PC-9 (cell line): ENCODE measurements at regions not wholly inside any gene's neighbourhood (a gene's known extent, or its start where the extent isn't known, plus 50 kb on each side); places are given as distances from the start of the nearest gene placed in this dataset.
A peak's percentile ranks its signal among the peaks of the same experiment; 100 is the strongest.

ENCODE experiments used
- BruUV-seq: library from RNA; stranded (reverse); fragments of 400-500 nt; replicated peaks from 2 replicates; lab custom pipeline; 2021; lab: Mats Ljungman, UMichigan
- CTCF ChIA-PET: fragments of 300-600 bp; sonication (Branson Sonifier 250); formaldehyde crosslinking; loops from one replicate; lab custom pipeline; 2022; ENCODE audit warnings: antibody characterized with exemption; lab: Charles Lee
- POLR2A ChIA-PET: fragments of 300-600 bp; sonication (Branson Sonifier 250); formaldehyde crosslinking; loops from one replicate; lab custom pipeline; 2022; ENCODE audit warnings: antibody characterized with exemption; ENCODE audit not compliant: unreplicated experiment; lab: Charles Lee
- DNase-seq, 2 experiments: peaks; one replicate each; pipeline versions ENCODE4 v3.0.0 to v3.0.0-alpha.2; 2015 to 2022; ENCODE audit warnings: mixed read lengths in 1 of 2
- H2AFZ ChIP-seq: fragments of 200-600 bp; sonication (generic); 2 replicates; pipeline ENCODE4 v1.8.1; 2017; ENCODE audit warnings: antibody characterized with exemption
- H3F3A ChIP-seq: fragments of 200-600 bp; sonication (generic); 2 replicates; pipeline ENCODE4 v1.8.1; 2017; ENCODE audit warnings: antibody characterized with exemption, mild to moderate bottlenecking, low read depth; ENCODE audit not compliant: insufficient read depth
- H3K27ac ChIP-seq: fragments of 200-600 bp; sonication (generic); 2 replicates; pipeline ENCODE4 v1.6.1; 2016; ENCODE audit warnings: mixed run types
- H3K27me3 ChIP-seq: fragments of 200-600 bp; sonication (generic); 2 replicates; pipeline ENCODE4 v1.6.1; 2016; ENCODE audit warnings: low read depth, mixed run types; ENCODE audit not compliant: insufficient read depth
- H3K36me3 ChIP-seq: fragments of 200-600 bp; sonication (generic); 2 replicates; pipeline ENCODE4 v1.6.1; 2016; ENCODE audit warnings: low read depth, mixed run types
- H3K4me1 ChIP-seq: fragments of 200-600 bp; sonication (generic); replicated peaks from 2 replicates; pipeline ENCODE4 v1.6.1; 2016; ENCODE audit warnings: mixed run types; ENCODE audit not compliant: insufficient read depth
- H3K4me2 ChIP-seq: fragments of 200-600 bp; sonication (generic); 2 replicates; pipeline ENCODE4 v1.6.1; 2017; ENCODE audit warnings: mixed run types
- H3K4me3 ChIP-seq: fragments of 200-600 bp; sonication (generic); 2 replicates; pipeline ENCODE4 v1.6.1; 2016; ENCODE audit warnings: mixed run types
- H3K79me2 ChIP-seq: fragments of 200-600 bp; sonication (generic); 2 replicates; pipeline ENCODE4 v1.6.1; 2017; ENCODE audit warnings: low read depth, mixed run types
- H3K9me2 ChIP-seq: fragments of 200-600 bp; sonication (generic); 2 replicates; pipeline ENCODE4 v1.8.1; 2017; ENCODE audit warnings: mild to moderate bottlenecking; ENCODE audit not compliant: insufficient read depth
- H3K9me3 ChIP-seq: fragments of 200-600 bp; sonication (generic); 2 replicates; pipeline ENCODE4 v1.8.1; 2016; ENCODE audit warnings: low read depth; ENCODE audit not compliant: insufficient read depth
- H4K20me1 ChIP-seq: fragments of 200-600 bp; sonication (generic); 2 replicates; pipeline ENCODE4 v1.8.1; 2017; ENCODE audit not compliant: insufficient read depth
- CTCF ChIP-seq: fragments of 200-600 bp; sonication (generic); conservative IDR thresholded peaks from 2 replicates; pipeline ENCODE4 v1.6.1; 2017; ENCODE audit warnings: mixed run types, antibody characterized with exemption, mild to moderate bottlenecking, moderate library complexity
- EZH2 ChIP-seq: fragments of 200-600 bp; sonication (generic); IDR thresholded peaks from 2 replicates; pipeline ENCODE4 v1.8.0; 2017; ENCODE audit warnings: antibody characterized with exemption, low read depth
- intact Hi-C: fragments of 100-400 bp; cut with micrococcal nuclease; formaldehyde crosslinking; loops from one replicate; pipeline ENCODE4 v1.10.0; 2022; ENCODE audit not compliant: unreplicated experiment

- Histone ChIP-seq H3K4me3 (no peak overlapping the region), H3K27ac (no peak overlapping the region), H3K79me2 (no peaks in the 10 kb centered on the region), H3K9me3 (no peaks in the 10 kb centered on the region; the same call in 1 of the 2 replicates), H3K4me1 (peaks cover 13% of the 10 kb centered on the region), H3K36me3 (no peaks in the 10 kb centered on the region), H3K27me3 (no peaks in the 10 kb centered on the region), H3K4me2 (no peak overlapping the region), H3F3A (no peaks in the 10 kb centered on the region), H2AFZ (no peak overlapping the region), H3K9me2 (no peaks in the 10 kb centered on the region), H4K20me1 (no peaks in the 10 kb centered on the region)
- BruUV-seq = no TSS peak
- intact Hi-C loops = no loop called here
- CTCF ChIA-PET = interaction anchor here (2.1 kb wide), 1 partner anchor 10 kb away, joined by 5 read pairs; no protein-coding TSS in a partner anchor
- no peak for TF ChIP-seq CTCF
- TF ChIP-seq EZH2 = no peak
- POLR2A ChIA-PET = no interaction called here
- DNase-seq = no peak
These were observed 151.8 kb downstream of the GMNC start for GRCh38 chr3:190710723-190711122.

GRCh38 chr3:190709351-190709773, 153.1 kb downstream of the GMNC start:
- POLR2A ChIA-PET = interaction anchor here (0.6 kb wide), 1 partner anchor 192 kb away, joined by 9 read pairs; no protein-coding TSS in a partner anchor
- Histone ChIP-seq H3K4me2 (no peak overlapping the region), H4K20me1 (no peaks in the 10 kb centered on the region), H3K4me1 (peaks cover 13% of the 10 kb centered on the region), H3K27ac (no peak overlapping the region), H3K79me2 (no peaks in the 10 kb centered on the region), H3K36me3 (no peaks in the 10 kb centered on the region), H2AFZ (no peak overlapping the region), H3K9me3 (no peaks in the 10 kb centered on the region; the same call in 1 of the 2 replicates), H3K4me3 (no peak overlapping the region), H3K27me3 (no peaks in the 10 kb centered on the region), H3K9me2 (no peaks in the 10 kb centered on the region), H3F3A (no peaks in the 10 kb centered on the region)
- DNase-seq = peak; percentile 12 to 68
- intact Hi-C loops = loop anchor here (10.0 kb wide), 1 partner anchor 675 kb away; no protein-coding TSS in a partner anchor
- CTCF ChIA-PET = interaction anchor here (0.6 to 2.1 kb wide), 2 partner anchors 9 to 1363 kb away, joined by 4 to 5 read pairs; no protein-coding TSS in a partner anchor
- TF ChIP-seq EZH2 (no peak), CTCF (no peak)
- BruUV-seq = no TSS peak
